Gastroesophageal sphincter (tissue), 4 donors: ENCODE measurements at regions not wholly inside any gene's neighbourhood (a gene's known extent, or its start where the extent isn't known, plus 50 kb on each side); places are given as distances from the start of the nearest gene placed in this dataset.
"Not testable (repeated sequence)": the region's sequence is repeated elsewhere in the genome, so short reads cannot be mapped to it uniquely, and the experiment has no call there.

Experiments used
- ATAC-seq: fragments of 150-250 bp; one replicate; pipeline ENCODE4 v1.9.1; 2016; ENCODE audit warnings: mild to moderate bottlenecking, moderate library complexity
- H3K27ac ChIP-seq, 4 donors: fragments of 200-600 bp; sonication (generic) in 3 of 4; 1 replicate in 3 of 4; 2 replicates in 1 of 4; pipeline ENCODE4 v1.5.1; 2016 to 2019
- H3K27me3 ChIP-seq: fragments of 200-600 bp; sonication (generic); one replicate; pipeline ENCODE4 v1.5.1; 2019
- H3K36me3 ChIP-seq, 2 donors: fragments of 200-600 bp; sonication (generic); one replicate each; pipeline ENCODE4 v1.5.1; 2019; ENCODE audit warnings: control low read depth in 1 of 2
- H3K4me1 ChIP-seq, 3 donors: fragments of 200-600 bp; sonication (generic); 1 replicate in 2 of 3; 2 replicates in 1 of 3; pipeline ENCODE4 v1.5.1; 2016 to 2019; ENCODE audit warnings: control low read depth in 2 of 3
- H3K4me3 ChIP-seq, 2 donors: fragments of 200-600 bp; sonication (generic); one replicate each; pipeline ENCODE4 v1.5.1; 2019; ENCODE audit warnings: mild to moderate bottlenecking in 1 of 2, moderate library complexity in 1 of 2
- H3K9me3 ChIP-seq, 3 donors: fragments of 200-600 bp; sonication (generic); one replicate each; pipeline ENCODE4 v1.5.1; 2017 to 2019; ENCODE audit warnings: control low read depth in 2 of 3
- CTCF ChIP-seq, 4 experiments: fragments of 200-600 bp in 2 of 4; fragments of 450-650 bp in 2 of 4; sonication (generic) in 1 of 4; IDR thresholded peaks; one replicate each; pipeline ENCODE4 v1.5.1; 2017 to 2019; ENCODE audit warnings: antibody characterized with exemption in 4 of 4, mild to moderate bottlenecking in 2 of 4, moderate library complexity in 2 of 4
- EP300 ChIP-seq: sonication (generic); formaldehyde crosslinking; IDR thresholded peaks from one replicate; pipeline ENCODE4 v1.6.1; 2017; ENCODE audit warnings: antibody characterized with exemption, mild to moderate bottlenecking
- POLR2A ChIP-seq, 2 donors: fragments of 450-650 bp; IDR thresholded peaks; one replicate each; pipeline ENCODE4 v1.6.1; 2017; ENCODE audit warnings: antibody characterized with exemption in 2 of 2, mild to moderate bottlenecking in 2 of 2, moderate library complexity in 1 of 2
- POLR2AphosphoS5 ChIP-seq: sonication (generic); formaldehyde crosslinking; IDR thresholded peaks from one replicate; pipeline ENCODE4 v1.6.1; 2017; ENCODE audit warnings: antibody characterized with exemption
- WGBS, 2 donors: methylation state at CpG; one replicate each; pipeline ENCODE4 v1.1.5; 2018; ENCODE audit warnings: low coverage in 1 of 2; 5-methylcytosine and 5-hydroxymethylcytosine counted together

- Histone ChIP-seq H3K4me3 (no peak overlapping the region), H3K4me1 (no peaks in the 10 kb centered on the region), H3K36me3 (no peaks in the 10 kb centered on the region), H3K9me3 (no peaks in the 10 kb centered on the region), H3K27me3 (peaks cover 12% of the 10 kb centered on the region), H3K27ac (no peak overlapping the region)
- TF ChIP-seq EP300 = no peak
- TF ChIP-seq CTCF (IDR thresholded peaks at IDR 0.05) = no peak
- TF ChIP-seq POLR2A (IDR thresholded peaks at IDR 0.05) = no peak
- TF ChIP-seq POLR2AphosphoS5 = no peak
- whole genome bisulfite sequencing, 2 donors = 60 to 78% methylated on average over 1 to 3 of the region's 5 CpGs
- ATAC-seq = no peak
These were observed 89.9 kb upstream of the PRKX start for GRCh38 chrX:3803305-3803704.

DNA sequence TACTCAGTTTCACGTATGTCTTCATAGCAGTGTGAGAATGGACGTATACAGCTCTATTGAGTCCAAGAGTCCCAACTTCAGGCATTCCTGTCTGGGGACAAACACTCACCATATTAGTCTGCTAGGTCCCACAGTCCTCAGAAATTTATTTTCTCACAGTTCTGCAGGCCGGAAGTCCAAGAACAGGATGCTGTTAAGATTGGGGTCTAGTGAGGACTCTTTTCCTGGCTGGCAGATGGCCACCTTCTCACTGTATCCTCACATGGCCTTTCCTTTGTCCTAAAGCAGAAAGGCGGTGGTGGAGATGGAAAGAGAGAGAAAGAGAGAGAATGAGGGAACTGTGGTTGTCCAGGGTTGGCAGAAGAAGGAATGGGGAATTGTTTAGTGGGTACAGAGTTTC is 82.0 kb upstream of the PRKX start:
- H3K27ac ChIP-seq, H3K4me3 ChIP-seq, H3K4me1 ChIP-seq, H3K9me3 ChIP-seq, ATAC-seq, H3K27me3 ChIP-seq, H3K36me3 ChIP-seq: not testable (repeated sequence)
- WGBS, 2 donors = 70% methylated on average over 2 of the region's 4 CpGs; no CpG with 5 or more reads in 1 of the 2 donors

DNA sequence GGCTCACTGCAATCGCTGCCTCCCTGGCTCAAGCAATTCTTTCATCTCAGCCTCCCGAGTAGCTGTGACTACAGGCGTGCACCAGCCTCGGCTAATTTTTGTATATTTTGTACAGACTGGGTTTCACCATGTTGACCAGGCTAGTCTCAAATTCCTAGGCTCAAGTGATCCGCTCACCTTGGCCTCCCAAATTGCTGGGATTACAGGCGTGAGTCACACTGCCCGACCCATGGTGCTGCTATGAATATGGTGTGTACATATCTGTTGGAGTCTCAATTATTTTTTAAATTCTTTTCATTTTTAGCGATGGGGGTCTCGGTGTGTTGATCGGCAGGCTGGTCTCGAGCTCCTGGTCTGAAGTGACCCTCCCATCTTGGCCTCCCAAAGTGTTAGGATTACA is 78.0 kb upstream of the PRKX start:
- TF ChIP-seq POLR2A (IDR thresholded peaks at IDR 0.05) = no peak
- no peak for TF ChIP-seq POLR2AphosphoS5
- TF ChIP-seq EP300 = no peak
- TF ChIP-seq CTCF (IDR thresholded peaks at IDR 0.05) = no peak
- WGBS, 2 donors = 91% methylated on average over 11 of the region's 11 CpGs; no CpG with 5 or more reads in 1 of the 2 donors

GRCh38 chrX:3788494-3789233 is 75.2 kb upstream of the PRKX start:
- TF ChIP-seq CTCF (IDR thresholded peaks at IDR 0.05) (no peak), POLR2A (IDR thresholded peaks at IDR 0.05) (no peak), POLR2AphosphoS5 (no peak), EP300 (no peak)
- Histone ChIP-seq H3K36me3 (no peaks in the 10 kb centered on the region), H3K9me3 (no peaks in the 10 kb centered on the region), H3K4me1 (no peaks in the 10 kb centered on the region), H3K27me3 (peaks cover 8% of the 10 kb centered on the region), H3K4me3 (no peak overlapping the region), H3K27ac (no peak overlapping the region)
- 0 to 17% methylated on average over 1 to 9 of the region's 10 CpGs for whole genome bisulfite sequencing, 2 donors
- ATAC-seq = no peak

More for the DNA sequence above, 78.0 kb upstream of the PRKX start:
- Histone ChIP-seq H3K36me3 (no peaks in the 10 kb centered on the region), H3K4me1 (no peaks in the 10 kb centered on the region), H3K27ac (no peak overlapping the region), H3K4me3 (no peak overlapping the region), H3K9me3 (no peaks in the 10 kb centered on the region), H3K27me3 (peaks cover 8% of the 10 kb centered on the region)
- ATAC-seq = no peak

- H3K9me3 ChIP-seq = no peaks in the 10 kb centered on the region
- ATAC-seq = no peak
- no peak overlapping the region for H3K27ac ChIP-seq
- peaks cover 8% of the 10 kb centered on the region for H3K27me3 ChIP-seq
- no peaks in the 10 kb centered on the region for H3K4me1 ChIP-seq
- TF ChIP-seq EP300 (no peak), POLR2AphosphoS5 (no peak), POLR2A (IDR thresholded peaks at IDR 0.05) (no peak), CTCF (IDR thresholded peaks at IDR 0.05) (no peak)
- 31 to 35% methylated on average over 4 of the region's 4 CpGs for WGBS, 2 donors
- no peaks in the 10 kb centered on the region for H3K36me3 ChIP-seq
- no peak overlapping the region for H3K4me3 ChIP-seq
These were observed 74.4 kb upstream of the PRKX start for GRCh38 chrX:3787856-3788255.

- not testable (repeated sequence) for H3K36me3 ChIP-seq, H3K9me3 ChIP-seq, H3K27ac ChIP-seq, H3K27me3 ChIP-seq, ATAC-seq, H3K4me3 ChIP-seq, H3K4me1 ChIP-seq
- WGBS, 2 donors = 47 to 50% methylated on average over 2 of the region's 2 CpGs
These were observed 72.4 kb upstream of the PRKX start for GRCh38 chrX:3785822-3786221.
